A673 (cell line): ENCODE measurements at regions not wholly inside any gene's neighbourhood (a gene's known extent, or its start where the extent isn't known, plus 50 kb on each side); places are given as distances from the start of the nearest gene placed in this dataset.

Experiments
- CTCF ChIP-seq: fragments of 300-800, 200-600 bp; sonication (generic); conservative IDR thresholded peaks from 2 replicates; pipeline ENCODE4 v1.5.1; 2017; ENCODE audit warnings: low read depth, mild to moderate bottlenecking, antibody characterized with exemption, low read length, moderate library complexity, mixed read lengths
- EZH2 ChIP-seq: fragments of 200-600 bp; sonication (generic); IDR thresholded peaks from 2 replicates; pipeline ENCODE4 v1.6.1; 2017; ENCODE audit warnings: borderline replicate concordance, low read depth, mild to moderate bottlenecking, mixed read lengths, antibody characterized with exemption, low read length; ENCODE audit not compliant: poor library complexity, severe bottlenecking

DNA sequence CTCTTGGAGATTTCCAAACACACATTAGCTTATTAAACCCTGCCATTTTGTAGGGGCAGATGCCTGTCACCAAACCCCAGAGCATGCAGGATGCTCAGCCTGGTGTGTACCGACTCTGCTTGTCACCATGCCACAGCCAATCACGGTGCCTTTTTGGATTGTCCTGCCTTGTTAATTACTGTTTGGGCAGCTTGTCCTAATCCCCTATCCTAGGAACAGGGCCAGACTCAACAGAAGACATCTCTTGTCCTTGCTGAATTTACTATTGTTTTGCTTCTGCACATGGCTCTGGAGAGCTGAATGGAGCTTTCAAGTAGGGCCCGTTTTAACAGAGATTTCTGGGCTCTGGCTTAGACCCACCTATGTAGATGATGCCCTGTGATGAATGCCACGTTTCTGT, 388.5 kb downstream of the AACS start:
- TF ChIP-seq EZH2 (no peak), CTCF (no peak)
